CMK (cell line): ENCODE measurements at regions not wholly inside any gene's neighbourhood (a gene's known extent, or its start where the extent isn't known, plus 50 kb on each side); places are given as distances from the start of the nearest gene placed in this dataset.

ENCODE experiments used
- DNase-seq: peaks from one replicate; pipeline ENCODE4 v3.0.0-alpha.2; 2010; ENCODE audit warnings: low read depth

DNA sequence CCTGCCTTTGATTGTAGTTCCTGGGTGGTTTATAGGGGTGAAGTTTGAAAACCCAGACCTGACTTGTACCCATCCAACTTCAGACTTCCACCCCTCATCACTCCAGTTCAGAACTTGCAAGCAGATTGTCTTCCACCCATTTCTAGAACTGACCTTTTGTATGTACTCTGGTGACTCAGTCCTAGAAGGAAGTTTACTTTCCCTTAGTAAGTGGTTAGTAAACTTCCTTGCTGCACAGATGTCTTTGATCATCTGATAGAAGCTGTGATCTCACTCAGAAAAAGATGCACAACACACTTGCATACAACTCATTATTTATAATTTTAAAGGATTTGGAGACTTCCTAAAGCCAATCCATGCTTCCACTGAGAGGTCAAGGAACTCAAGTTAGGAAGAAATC is 368.0 kb downstream of the MFSD1 start:
- no peak for DNase-seq

DNA sequence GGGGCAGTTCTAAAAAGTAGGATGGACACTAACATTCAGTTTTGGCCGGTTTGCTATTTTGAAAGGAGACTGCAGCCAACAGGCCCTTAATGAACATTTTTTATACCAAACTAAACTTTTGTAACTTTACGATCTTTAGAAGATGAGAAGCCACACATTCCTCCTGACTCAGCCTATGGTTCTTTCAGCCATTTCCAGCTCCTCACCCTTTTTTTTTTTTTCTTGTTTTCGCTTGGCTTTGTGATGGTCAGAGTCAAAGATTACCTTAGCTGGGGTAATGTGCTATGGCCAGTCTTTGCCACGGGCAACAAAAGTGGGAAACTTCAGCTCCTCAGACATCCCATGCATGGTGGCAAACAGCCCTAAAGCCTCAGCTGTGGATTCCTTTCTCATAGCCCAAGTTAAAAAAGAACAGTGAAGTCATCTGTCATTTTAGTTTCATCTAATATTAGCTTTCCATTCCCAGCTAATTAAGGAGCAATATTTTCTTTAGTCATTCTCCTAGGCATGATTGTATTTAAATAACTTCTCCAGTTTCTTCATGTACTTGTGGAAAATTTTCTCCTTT is 368.7 kb downstream of the MFSD1 start:
- DNase-seq = no peak

DNA sequence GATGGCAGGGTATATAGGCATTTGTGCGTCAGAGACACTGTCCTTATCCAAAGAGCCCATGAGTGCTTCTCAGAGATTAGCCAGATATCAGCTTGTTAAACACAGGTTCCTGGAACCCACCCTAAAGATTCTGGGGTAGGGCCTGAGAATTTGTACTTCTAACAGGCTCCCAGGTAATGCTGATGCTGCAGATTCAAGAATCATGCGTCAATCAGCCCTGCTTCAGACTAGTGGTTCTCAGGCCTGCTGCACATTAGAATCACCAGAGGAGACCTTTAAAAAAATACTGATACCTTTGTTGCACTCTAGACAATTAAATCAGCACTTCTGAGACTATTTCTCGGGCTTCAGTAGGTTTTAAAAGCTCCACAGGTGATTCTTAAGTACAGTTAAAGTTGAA is 369.5 kb downstream of the MFSD1 start:
- DNase-seq = no peak

DNA sequence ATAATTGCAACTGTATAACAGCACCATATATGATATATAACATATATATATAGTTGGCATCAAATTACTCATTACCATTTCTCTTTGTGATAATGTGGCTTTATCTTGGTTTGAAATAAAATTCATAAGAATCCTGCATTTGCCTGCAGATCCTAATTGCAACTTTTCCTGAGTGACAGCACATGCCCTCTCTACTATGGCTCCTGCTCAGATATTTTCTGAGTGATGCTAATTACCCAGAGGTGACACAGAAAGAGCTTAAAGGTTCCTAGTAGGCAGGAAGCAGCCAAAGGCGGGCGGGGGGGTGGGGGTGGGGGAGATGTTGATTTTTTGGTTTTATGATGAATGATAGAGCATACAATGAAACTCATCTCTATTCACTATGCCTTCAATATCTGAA is 370.6 kb downstream of the MFSD1 start:
- DNase-seq = no peak

DNA sequence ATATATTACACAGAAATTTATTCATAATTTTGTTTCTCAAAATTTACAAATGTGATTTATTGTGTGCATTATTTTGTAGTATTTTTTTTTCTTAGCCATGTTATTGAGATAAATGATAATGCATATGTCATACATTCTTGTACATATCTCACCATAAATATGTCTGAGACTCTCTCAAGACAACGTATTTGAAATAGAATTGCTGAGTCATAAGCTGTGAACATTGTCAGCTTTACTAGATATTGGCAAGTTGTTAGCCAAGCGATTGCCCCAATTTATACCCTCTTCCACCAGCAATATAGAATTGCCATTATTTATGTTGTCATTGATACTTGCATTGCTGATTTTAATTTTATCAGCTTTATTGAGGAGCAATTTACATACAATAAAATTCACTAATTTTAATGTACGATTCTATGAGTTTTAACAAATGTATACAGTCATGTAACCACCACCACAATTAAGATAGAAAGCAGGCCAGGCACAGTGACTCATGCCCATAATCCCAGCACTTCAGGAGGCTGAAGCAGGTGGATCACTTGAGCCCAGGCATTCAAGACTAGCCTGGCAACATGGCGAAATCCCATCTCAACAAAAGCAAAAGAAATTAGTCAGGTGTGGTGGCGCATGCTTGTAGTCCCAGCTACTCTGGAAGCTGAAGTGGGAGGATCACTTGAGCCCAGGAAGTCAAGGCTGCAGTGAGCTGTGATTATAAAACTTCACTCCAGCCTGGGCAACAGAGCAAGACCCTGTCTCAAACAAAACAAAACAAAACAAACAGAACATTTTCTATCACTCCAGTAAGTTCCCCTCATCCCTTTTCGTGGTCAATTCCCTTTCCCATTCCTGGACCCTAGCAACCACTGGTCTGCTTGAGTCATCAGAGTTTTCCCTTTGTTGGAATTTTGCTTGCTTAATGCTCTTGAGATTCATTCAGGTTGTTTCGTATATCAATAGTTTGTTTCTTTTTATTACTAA is 373.1 kb downstream of the MFSD1 start:
- no peak for DNase-seq

DNA sequence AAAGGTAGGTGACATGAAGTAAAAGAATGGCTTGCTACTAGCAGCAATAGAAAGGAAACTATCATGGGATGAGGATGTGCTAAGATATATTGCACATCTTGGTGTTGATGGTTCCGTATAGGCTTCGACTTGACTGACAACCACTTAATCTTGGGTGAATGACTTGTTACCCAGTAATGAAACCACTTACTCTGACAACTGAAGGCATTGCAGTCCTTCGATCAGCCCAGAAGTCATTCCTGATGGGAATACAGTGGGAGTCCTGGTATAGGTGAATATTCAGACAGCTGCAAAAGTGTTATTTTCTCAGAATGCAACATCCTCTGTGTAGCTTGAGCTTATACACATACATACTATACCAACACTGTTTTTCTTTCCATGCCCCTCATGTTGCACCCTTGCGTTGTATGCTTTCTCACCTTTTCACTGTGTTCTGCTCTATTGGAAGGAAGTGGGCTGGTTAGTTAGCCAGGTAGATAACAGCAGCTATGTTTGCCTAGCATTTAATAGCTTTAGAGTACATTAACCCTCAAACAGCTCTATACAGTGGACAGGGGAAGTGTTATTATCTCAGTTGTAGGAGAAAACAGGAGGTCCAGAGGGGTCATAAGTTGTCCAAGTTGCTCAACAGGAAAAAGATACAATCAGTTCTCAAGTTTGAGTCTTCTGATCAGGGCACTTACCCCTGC is 376.5 kb downstream of the MFSD1 start:
- DNase-seq = no peak

DNA sequence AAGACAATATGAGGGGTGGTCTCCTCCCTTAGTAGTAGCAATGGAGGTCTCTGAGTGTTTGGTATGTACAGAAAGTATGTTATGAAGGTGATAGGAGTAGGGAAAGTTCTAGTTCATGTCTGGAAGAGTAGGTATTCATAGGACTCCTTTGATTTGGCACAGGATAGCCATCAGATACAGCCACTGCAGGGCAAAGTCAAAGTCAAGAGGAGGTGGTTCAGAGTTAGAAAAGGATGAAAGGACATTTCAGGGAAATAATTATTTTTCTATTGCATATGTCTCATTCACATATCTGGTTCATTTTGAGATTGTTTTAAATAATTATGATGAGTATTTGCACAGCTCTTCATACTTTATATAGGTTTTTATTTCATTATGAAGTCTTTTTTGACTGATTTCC is 381.1 kb downstream of the MFSD1 start:
- DNase-seq = no peak

DNA sequence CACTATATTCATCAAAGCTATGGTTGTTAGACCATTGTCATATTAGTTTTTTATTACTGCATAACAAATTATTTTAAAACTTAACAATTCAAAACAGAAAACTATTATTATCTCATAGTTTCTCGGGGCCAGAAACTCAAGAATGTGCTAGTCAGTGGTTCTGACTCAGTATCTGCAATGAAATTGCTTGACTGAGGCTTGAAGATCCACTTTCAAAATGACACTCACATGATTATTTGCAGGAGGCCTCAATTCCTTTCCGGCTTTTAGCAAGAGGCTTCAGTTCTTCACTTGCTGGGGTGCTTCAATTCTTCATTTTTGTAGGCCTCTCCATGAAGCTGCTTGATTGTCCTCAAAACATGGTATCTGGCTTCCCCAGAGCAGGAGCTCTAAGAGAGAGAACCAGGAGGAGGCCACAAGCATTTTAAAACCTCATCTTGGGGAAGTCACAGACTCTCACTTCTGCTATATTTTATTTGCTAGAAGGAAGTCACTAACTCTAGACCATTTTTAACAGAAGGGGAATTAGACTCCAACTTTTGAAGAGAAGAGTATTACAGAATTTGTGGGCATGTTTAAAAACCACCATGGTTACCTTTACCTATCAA is 383.7 kb downstream of the MFSD1 start:
- no peak for DNase-seq

DNA sequence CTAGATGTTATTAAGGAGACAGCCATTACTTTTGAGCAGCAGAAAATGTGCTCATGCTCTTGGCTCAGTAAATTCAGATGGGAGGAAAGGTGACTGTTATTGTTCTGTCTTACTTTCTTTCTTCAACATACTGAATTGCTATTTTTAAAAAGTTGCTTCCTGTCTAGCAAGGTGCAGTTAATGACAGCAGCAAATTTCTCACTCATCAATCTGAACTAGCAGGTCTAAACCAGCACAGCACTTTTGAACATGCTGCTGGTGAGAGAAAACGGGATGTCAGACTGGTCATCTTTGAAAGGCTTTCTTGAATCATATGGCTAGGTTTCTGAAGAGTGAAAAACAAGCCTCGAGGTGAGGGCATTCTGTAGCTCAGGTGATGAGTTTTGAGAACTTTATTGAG is 384.7 kb downstream of the MFSD1 start:
- no peak for DNase-seq

DNA sequence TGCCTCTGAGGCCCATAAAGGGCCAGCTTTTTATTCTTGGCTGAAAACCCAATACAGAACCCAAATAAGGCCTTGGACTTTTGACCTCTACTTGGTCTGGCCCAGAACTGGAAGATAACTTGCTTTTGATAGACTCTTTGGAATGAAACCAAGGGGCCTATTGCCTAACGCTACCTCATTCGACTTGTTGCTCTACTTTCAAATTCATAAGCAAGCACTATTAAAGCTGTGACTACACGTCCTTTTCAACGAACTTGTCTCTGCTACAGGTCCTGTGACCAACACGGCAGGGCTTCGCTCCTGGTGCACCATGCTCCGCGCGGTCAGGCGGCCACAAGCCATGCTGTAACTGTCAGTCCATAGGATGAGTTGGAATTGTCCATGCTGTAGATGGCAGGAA is 385.4 kb downstream of the MFSD1 start:
- DNase-seq = no peak

DNA sequence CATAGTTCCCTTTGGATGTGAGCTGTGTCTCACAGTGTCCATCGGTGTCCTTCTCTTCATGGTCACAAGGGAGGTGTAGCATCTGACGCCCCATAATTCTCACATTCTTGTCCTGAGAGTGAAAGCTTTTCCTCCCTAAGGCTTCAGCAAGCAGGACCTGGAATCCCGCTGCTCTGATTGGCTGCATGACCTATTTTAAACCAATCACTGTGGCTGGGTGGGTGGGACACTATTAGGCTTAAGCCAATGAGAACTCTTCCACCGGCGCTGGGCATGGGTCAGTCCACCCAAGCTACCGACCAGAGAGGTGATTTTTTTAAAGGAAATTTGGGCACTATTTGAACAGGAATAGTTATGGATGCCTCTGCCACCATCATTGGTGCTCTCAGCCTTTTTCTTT is 385.9 kb downstream of the MFSD1 start:
- DNase-seq = no peak

DNA sequence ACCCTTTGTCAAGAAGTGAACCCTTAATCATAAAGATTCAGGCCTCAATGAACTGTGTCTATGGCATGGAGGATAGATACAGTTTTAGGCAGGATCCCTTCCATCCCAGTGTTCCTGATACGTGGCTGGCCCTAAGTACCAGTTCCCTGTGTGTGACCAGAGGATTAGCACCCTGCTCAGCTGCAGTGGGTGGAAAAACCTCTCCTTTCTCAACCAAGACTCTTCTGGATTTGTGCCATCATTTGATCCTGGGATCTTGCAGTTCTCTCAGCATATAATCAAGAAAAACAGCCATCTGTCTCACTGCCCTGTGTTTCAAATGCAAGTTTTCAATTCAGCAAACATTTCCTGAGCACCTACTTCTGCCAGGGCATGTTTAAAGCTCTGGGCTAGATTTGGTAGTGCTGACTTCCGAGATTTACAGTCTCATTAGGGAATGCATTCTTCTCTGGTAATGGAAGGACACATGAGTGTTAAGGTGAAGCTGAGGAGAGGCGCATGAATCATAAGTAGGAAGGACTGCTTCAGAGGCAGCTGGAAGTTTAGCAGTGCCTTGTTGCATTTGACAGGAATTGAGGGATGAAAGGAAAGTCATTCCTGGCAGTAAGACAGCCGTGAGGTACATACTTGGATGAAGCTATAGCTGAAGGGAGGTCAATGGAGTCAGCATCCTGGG is 388.3 kb downstream of the MFSD1 start:
- DNase-seq = no peak

DNA sequence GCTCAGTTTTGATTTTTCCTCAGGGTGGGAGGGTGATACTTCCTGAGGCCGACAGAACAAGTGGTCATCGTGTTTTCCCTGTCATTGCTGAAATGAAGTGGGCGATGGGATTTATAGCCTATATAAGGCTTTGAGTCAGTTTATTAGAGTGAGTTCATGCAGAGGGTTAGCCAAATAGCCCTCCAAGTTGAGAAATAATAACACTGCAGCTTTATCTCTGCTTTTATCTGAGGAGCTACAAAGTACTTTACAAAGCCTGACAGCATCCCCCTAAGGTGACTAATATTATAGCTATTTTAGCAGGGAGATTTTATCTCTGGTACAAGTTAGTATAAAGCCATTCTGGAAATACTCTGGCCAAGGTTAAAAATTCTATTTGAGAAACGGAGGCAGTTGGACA is 389.6 kb downstream of the MFSD1 start:
- DNase-seq = no peak

DNA sequence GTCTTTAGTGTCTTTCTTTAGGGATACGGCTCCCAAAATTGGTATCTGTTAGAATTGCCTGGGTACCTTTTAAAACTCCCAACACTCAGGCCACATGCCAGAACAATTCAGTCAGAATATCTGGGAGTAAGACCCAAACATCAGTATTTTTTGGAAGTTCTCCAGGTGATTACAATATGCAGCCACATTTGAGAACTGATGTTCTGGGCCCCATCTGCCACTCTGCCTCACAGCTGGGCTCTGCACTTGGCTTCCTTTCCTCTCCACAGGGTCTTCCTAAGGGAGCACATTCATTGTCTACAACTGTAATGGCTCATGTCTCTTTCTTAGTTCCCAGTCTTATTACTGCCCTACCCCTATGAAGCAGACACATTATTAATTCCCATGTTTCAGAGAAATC is 394.5 kb downstream of the MFSD1 start:
- no peak for DNase-seq

DNA sequence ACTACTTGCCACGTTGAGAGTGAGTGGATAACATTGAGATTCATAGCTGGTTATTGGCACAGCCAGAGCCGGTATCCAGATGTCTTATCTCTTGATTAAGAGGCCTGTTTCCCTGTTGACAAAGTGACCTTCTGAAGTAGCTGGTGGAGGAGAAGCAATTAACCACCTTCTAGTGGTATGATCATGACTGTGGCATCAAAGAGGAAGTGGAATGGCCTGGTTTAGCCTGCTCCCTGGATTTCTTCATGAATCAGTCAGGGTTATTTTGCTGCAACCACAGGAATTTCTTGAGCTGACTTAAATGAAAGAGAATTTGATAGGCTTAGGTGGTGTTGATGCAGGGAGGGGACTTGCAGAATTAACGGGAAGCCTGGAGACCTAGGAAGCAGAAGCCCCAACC is 398.3 kb downstream of the MFSD1 start:
- no peak for DNase-seq

DNA sequence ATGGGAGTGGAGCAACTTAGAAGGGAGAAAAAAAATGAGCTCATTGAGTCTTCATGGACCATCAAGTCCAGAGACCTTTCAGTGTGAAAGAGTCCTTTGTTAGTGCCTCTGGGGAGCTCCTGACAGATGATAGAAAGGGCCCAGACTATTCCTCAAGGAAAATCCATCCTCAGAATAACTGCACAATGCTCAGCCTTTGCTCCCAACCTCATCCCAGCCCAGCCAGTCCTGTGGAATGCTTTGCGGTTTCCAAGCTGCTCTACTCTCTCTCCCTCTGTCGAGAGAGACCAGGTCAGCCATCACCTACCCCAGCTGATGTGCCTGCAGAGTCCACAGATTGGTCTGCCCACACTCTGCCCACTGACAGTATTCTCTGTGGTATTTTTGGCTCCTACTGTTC is 406.2 kb downstream of the MFSD1 start:
- DNase-seq = no peak

DNA sequence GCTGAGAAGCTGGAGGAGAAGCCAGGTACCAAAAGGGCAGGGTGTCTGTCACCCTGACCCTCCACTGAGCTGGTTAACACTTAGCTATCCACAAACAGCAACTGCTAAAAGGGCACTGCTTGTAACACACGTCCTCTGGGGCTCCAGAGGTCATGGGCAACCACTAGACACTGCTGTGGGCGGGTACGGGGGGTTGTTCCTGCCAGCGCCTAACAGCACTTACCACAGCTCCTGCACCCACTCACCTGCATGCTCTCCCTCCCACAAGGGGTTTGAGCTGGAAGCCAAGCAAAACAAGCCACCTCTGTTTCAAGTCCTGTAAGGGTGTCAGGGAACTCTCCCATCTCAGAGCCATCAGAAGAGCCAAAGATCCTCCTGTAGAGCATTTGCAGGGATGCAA is 407.6 kb downstream of the MFSD1 start:
- DNase-seq = no peak

DNA sequence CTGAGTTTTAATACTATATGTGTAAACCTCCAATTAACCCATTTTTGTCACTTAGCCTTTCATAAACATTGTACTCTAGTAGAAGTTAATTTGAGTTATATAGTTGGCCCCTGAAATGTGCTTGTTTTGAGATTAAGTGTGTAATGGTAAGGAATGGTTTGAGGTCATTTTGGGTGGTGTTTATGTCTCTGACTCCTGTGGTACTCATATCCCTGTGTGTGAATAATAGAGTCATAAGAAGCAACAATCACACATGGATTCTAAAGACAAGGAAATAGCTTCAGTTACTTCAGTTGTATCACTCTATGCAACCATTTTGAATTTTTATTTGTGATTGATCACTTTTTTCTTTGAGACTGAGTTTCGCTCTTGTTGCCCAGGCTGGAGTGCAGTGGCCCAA is 408.5 kb downstream of the MFSD1 start:
- no peak for DNase-seq

DNA sequence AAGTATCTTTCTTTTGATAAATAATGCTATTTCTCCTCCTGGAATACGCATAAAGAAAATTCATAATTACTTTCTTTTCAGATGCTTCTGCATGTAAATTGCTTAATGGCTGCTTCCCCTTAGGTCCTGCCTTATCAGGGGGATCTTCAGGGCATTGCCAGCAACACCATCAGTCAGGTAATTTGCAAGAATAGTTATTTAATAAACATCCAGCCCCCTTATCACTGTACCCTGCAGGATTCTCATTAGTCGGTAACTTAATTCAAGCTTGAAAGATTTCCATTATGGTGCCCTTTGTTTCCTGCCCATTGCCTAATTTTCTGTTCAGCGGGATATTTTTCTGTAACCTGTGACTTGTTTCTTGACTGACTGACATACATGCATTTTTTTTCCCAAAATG is 414.5 kb downstream of the MFSD1 start:
- no peak for DNase-seq

DNA sequence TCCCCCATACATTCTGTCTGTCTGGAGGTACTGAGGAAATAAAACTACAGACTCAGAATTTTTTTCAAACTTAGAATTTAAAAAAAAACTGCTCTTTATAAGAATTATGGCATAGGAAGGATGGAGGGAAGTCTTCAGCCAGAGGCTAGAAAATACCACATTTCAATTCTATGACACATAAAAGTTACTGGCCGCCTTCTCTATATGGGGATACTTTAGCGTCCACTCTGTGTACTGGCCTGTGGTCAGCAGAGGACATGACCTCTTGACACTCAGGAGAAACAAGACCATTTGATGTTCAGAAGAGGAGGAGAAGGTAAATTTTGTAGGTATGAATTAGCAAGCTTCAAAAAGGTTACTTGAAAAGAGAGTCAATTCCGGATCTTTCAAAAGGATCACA is 417.4 kb downstream of the MFSD1 start:
- no peak for DNase-seq

DNA sequence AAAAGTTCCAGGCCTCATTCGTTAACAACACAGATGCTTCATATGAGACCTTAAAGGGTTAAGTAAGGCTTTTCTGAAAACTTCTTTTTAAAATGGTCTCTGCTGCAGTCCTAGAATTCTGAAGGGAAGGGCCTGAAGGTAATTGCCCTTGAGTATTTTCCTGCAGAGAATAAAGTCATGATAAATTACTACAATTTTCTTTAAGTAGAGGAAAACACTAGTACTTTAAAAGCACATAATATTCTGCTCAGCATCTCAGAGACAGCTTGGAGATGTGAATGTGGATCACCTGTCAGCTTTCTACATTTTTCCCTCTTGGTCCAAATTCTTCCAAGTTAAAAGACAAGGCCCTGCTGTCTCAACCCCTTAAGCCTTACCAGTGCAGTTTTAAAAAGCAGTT is 419.5 kb downstream of the MFSD1 start:
- DNase-seq = no peak

DNA sequence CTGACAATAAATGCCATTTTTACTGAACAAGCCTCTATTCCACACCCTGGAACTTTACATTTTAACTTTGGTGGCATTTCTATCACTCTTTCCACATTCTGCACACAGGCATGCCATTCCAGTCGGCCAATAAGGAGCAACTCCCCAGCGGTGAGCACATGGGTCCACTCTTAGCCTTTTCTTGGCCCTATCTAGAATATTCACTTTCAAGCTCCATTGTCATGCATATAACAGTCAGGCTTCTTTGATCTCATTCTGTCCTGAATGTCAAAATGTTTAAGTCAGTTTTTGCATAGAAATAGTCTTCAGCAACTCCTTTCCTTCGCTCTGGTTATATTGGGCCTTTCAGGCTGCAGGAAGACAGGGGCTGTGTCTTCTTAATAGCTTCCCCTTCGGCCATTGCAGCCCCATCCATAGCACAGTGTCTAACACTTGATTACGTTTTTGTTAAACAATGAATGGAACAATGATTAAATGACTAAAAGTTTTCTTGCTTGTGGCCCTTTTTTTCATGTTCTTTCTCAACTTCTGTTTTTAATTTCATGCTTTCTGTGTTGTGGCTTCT is 427.3 kb downstream of the MFSD1 start:
- DNase-seq = no peak
